Fibroblast of lung (primary cell): ENCODE measurements at regions not wholly inside any gene's neighbourhood (a gene's known extent, or its start where the extent isn't known, plus 50 kb on each side); places are given as distances from the start of the nearest gene placed in this dataset.
"Not testable (repeated sequence)": the region's sequence is repeated elsewhere in the genome, so short reads cannot be mapped to it uniquely, and the experiment has no call there.

Experiments used
- DNase-seq, 2 donors: peaks; one replicate each; pipeline versions ENCODE4 v3.0.0 to v3.0.0-alpha.2; 2010; ENCODE audit warnings: low read depth in 2 of 2
- H2AFZ ChIP-seq: 2 replicates; pipeline ENCODE4 v1.5.1; 2012; ENCODE audit warnings: low read length, control low read depth, inconsistent platforms
- H3K27ac ChIP-seq: 2 replicates; pipeline ENCODE4 v1.5.1; 2011; ENCODE audit warnings: low read length, control low read depth; ENCODE audit not compliant: insufficient read depth
- H3K27me3 ChIP-seq: 2 replicates; pipeline ENCODE4 v1.5.1; 2011; ENCODE audit warnings: mild to moderate bottlenecking, low read length; ENCODE audit not compliant: control insufficient read depth, insufficient read depth
- H3K36me3 ChIP-seq: 2 replicates; pipeline ENCODE4 v1.5.1; 2011; ENCODE audit warnings: low read length; ENCODE audit not compliant: control insufficient read depth, insufficient read depth
- H3K4me1 ChIP-seq: 2 replicates; pipeline ENCODE4 v1.5.1; 2011; ENCODE audit warnings: low read length; ENCODE audit not compliant: control insufficient read depth, insufficient read depth; ENCODE audit errors: extremely low read depth
- H3K4me2 ChIP-seq: 2 replicates; pipeline ENCODE4 v1.5.1; 2011; ENCODE audit warnings: low read length, control low read depth; ENCODE audit not compliant: insufficient read depth; ENCODE audit errors: extremely low read depth
- H3K4me3 ChIP-seq, 4 experiments: fragments of 200-600 bp in 1 of 4; sonication (generic) in 1 of 4; replicated peaks in 1 of 4; 2 replicates each; pipeline ENCODE4 v1.5.1; 2011 to 2016; ENCODE audit warnings: low read length in 4 of 4, low read depth in 3 of 4, mild to moderate bottlenecking in 3 of 4, control low read depth in 2 of 4, inconsistent platforms in 1 of 4, mixed read lengths in 1 of 4; ENCODE audit not compliant: insufficient read depth in 1 of 4; ENCODE audit errors: control extremely low read depth in 1 of 4
- H3K79me2 ChIP-seq: 2 replicates; pipeline ENCODE4 v1.5.1; 2012; ENCODE audit warnings: mild to moderate bottlenecking, low read length, inconsistent platforms; ENCODE audit not compliant: control insufficient read depth, insufficient read depth
- H3K9ac ChIP-seq: 2 replicates; pipeline ENCODE4 v1.5.1; 2011; ENCODE audit warnings: mild to moderate bottlenecking, low read length, control low read depth; ENCODE audit not compliant: insufficient read depth
- H3K9me3 ChIP-seq: 2 replicates; pipeline ENCODE4 v1.5.1; 2012; ENCODE audit warnings: low read depth, low read length; ENCODE audit not compliant: control insufficient read depth, insufficient read depth
- H4K20me1 ChIP-seq: 2 replicates; pipeline ENCODE4 v1.5.1; 2011; ENCODE audit warnings: low read length; ENCODE audit not compliant: control insufficient read depth, insufficient read depth; ENCODE audit errors: extremely low read depth
- EZH2 ChIP-seq: IDR thresholded peaks from 2 replicates; pipeline ENCODE4 v1.5.1; 2012; ENCODE audit warnings: low read length, control low read depth, mild to moderate bottlenecking; ENCODE audit errors: missing control alignments
- TF ChIP-seq, protein P1 (sequence below), 2 donors: IDR thresholded peaks in 1 of 2; conservative IDR thresholded peaks in 1 of 2; 1 replicate in 1 of 2; 2 replicates in 1 of 2; pipeline ENCODE4 v1.5.1; 2011 to 2012; ENCODE audit warnings: low read length in 2 of 2, control low read depth in 1 of 2, inconsistent platforms in 1 of 2, low read depth in 1 of 2, mild to moderate bottlenecking in 1 of 2

DNA sequence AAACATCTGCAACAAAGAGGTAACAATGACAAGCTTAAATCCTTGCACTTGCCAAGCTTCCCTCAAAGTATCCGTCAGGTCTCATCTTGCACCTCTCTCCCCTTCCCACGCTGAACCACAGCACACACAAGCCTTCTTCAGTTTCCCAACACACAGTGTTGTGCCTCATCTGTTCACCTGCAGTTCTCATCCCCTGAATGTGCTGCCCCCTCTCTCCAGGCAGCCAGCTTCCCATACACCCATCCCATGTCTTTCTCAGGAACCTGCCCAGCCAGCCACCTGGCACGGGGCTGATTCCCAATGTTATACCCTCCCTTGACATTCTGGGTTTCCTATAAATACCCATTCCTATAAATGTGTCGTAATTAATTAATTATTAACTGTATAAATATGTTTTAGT, 314.8 kb downstream of the PRELID2 start:
- H3K27me3 ChIP-seq, result no peaks in the 10 kb centered on the region
- TF ChIP-seq, protein P1, sequence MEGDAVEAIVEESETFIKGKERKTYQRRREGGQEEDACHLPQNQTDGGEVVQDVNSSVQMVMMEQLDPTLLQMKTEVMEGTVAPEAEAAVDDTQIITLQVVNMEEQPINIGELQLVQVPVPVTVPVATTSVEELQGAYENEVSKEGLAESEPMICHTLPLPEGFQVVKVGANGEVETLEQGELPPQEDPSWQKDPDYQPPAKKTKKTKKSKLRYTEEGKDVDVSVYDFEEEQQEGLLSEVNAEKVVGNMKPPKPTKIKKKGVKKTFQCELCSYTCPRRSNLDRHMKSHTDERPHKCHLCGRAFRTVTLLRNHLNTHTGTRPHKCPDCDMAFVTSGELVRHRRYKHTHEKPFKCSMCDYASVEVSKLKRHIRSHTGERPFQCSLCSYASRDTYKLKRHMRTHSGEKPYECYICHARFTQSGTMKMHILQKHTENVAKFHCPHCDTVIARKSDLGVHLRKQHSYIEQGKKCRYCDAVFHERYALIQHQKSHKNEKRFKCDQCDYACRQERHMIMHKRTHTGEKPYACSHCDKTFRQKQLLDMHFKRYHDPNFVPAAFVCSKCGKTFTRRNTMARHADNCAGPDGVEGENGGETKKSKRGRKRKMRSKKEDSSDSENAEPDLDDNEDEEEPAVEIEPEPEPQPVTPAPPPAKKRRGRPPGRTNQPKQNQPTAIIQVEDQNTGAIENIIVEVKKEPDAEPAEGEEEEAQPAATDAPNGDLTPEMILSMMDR (conservative IDR thresholded peaks at IDR 0.05 in 1 of 2, IDR thresholded peaks at IDR 0.05 in 1 of 2; ENCODE audit: low read depth in 1 of 2, low read length in 2 of 2), result no peak
- TF ChIP-seq EZH2, result no peak

GRCh38 chr5:145517588-145517987, 317.6 kb downstream of the PRELID2 start:
- not testable (repeated sequence) for DNase-seq, H2AFZ ChIP-seq

More for the DNA sequence above, 314.8 kb downstream of the PRELID2 start:
- Histone ChIP-seq H3K4me3 (no peak overlapping the region), H3K36me3 (no peaks in the 10 kb centered on the region), H3K4me2 (no peak overlapping the region), H3K27ac (no peak overlapping the region), H3K4me1 (no peaks in the 10 kb centered on the region), H4K20me1 (no peaks in the 10 kb centered on the region), H3K9ac (no peak overlapping the region), H3K9me3 (no peaks in the 10 kb centered on the region), H3K79me2 (no peaks in the 10 kb centered on the region), H2AFZ (no peak overlapping the region)
- DNase-seq, result no peak

DNA sequence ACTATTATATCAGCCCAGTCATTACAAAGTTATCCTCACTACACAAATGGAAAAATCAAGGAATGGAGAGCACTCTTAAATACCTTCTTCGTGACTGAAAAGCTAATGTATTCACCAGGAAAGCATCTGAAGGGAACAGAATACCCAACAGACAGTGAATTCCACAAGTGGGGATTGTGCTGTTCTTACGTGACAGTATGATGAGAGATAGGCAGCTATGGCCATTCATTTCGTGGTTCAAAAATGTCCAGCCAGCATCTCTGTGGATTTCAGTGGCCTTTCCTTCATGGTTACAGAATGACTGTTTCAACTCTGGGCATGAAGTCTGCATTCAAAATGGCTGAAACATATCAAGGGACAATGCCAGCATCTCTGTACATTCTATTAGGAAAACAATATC, 323.8 kb downstream of the PRELID2 start:
- H3K4me3 ChIP-seq, result no peak overlapping the region
- TF ChIP-seq EZH2, result no peak
- TF ChIP-seq, protein P1 (conservative IDR thresholded peaks at IDR 0.05 in 1 of 2, IDR thresholded peaks at IDR 0.05 in 1 of 2; ENCODE audit: low read depth in 1 of 2, low read length in 2 of 2), result no peak
- H3K9me3 ChIP-seq, result no peaks in the 10 kb centered on the region
- H3K79me2 ChIP-seq, result no peaks in the 10 kb centered on the region
- H3K9ac ChIP-seq, result no peak overlapping the region
- H3K27ac ChIP-seq, result no peak overlapping the region
- H2AFZ ChIP-seq, result no peak overlapping the region
- no peaks in the 10 kb centered on the region for H3K36me3 ChIP-seq
- no peaks in the 10 kb centered on the region for H4K20me1 ChIP-seq
- H3K27me3 ChIP-seq, result no peaks in the 10 kb centered on the region
- H3K4me1 ChIP-seq, result peaks cover 10% of the 10 kb centered on the region
- no peak overlapping the region for H3K4me2 ChIP-seq
- DNase-seq, result peak in 1 of 2 donors; percentile 39

More at GRCh38 chr5:145517588-145517987, 317.6 kb downstream of the PRELID2 start:
- H3K79me2 ChIP-seq, H3K4me1 ChIP-seq, H3K4me2 ChIP-seq, H3K9me3 ChIP-seq, H4K20me1 ChIP-seq, H3K4me3 ChIP-seq, H3K27me3 ChIP-seq, H3K9ac ChIP-seq, H3K36me3 ChIP-seq, H3K27ac ChIP-seq: not testable (repeated sequence)
